Skeletal muscle cell (primary cell): ENCODE measurements at regions not wholly inside any gene's neighbourhood (a gene's known extent, or its start where the extent isn't known, plus 50 kb on each side); places are given as distances from the start of the nearest gene placed in this dataset.
"Not testable (repeated sequence)": the region's sequence is repeated elsewhere in the genome, so short reads cannot be mapped to it uniquely, and the experiment has no call there.

Source experiments
- DNase-seq: peaks from one replicate; pipeline ENCODE4 v3.0.0-alpha.2; 2010; ENCODE audit warnings: low read depth
- H3K4me3 ChIP-seq: 2 replicates; pipeline ENCODE4 v1.5.1; 2011; ENCODE audit warnings: low read depth, mild to moderate bottlenecking, control low read depth, low read length, moderate library complexity

GRCh38 chr2:220696280-220696669 is 875.8 kb downstream of the EPHA4 start:
- no peak for DNase-seq
- H3K4me3 ChIP-seq, result no peak overlapping the region

DNA sequence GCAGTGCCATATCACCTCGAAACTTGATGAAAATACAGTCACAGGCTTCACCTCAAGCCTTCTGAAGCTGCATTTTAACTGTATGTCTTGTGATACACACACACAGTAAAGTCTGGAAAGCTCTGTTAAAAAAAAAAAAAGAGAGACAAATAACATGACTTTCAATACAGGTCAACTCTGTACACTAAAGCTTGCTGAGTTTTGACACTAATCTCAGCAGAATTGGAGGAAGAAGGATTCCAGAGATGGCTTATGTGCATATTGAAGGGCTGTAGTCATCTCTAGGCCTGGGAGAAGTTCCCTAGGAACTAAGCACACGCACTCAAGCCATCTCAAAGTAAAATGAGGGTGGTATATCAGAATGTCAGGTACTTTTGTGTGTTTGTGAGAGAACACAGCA is 875.1 kb downstream of the EPHA4 start:
- DNase-seq, result no peak
- no peak overlapping the region for H3K4me3 ChIP-seq

- no peak for DNase-seq
- no peak overlapping the region for H3K4me3 ChIP-seq
Measured at GRCh38 chr2:220701115-220701514, 871.0 kb downstream of the EPHA4 start.

DNA sequence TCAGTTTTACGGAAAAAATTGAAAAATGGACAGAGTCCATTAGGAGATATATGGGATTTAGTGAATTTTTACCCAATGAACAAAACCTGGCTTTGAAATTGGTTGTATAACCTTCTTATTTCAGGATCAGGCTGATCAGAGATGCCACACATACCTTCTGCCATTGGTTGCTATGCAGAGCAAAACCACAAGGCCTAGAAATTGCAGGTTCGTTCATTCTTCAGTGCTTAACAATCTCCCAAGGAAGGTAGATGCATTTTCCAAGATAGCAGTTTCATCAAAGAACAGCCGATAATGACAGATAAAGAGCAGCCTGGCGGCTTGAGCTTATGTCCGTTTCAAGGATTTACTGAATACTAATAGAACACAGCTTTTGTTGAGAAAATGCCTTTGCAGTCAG is 868.8 kb downstream of the EPHA4 start:
- DNase-seq, result no peak
- H3K4me3 ChIP-seq, result no peak overlapping the region

- H3K4me3 ChIP-seq, result no peak overlapping the region
- DNase-seq, result no peak
Measured at GRCh38 chr2:220704081-220704480, 868.0 kb downstream of the EPHA4 start.

- no peak overlapping the region for H3K4me3 ChIP-seq
- DNase-seq, result no peak
Measured at GRCh38 chr2:220704810-220705209, 867.3 kb downstream of the EPHA4 start.

DNA sequence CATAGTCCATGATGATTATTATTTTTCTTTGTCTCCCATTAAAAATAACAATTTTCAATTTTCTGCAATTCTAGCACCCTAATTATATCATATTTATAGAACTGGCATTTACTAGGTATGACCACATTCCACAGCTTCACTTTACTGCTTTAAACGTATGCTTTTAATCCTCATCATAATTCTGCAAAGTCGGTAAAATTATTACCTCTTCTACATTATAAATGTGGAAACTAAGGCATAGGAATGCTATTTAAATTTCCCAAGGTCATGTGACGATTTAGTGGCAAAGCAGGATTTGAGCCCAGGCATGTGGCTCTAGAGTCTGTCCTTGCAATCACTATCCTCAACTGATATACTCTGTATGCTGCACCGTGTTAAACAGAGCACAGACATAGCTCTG is 866.4 kb downstream of the EPHA4 start:
- H3K4me3 ChIP-seq, result no peak overlapping the region
- DNase-seq, result no peak

DNA sequence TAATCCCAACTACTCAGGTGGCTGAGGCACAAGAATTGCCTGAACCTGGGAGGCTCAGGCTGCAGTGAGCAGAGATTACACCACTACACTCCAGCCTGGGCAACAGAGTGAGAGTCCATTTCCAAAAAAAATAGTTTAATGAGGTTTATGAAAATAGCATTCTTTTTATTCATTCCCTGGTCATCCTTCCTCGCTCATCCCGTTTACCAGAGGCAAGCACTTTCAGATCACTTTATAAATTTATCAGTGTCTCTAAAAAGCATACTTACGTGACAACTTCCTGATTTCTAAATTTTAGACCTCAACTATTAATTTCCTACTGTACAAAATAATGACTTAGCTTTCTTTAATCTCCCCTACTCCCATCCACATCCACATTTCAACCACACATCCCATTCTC is 864.8 kb downstream of the EPHA4 start:
- no peak overlapping the region for H3K4me3 ChIP-seq
- no peak for DNase-seq

GRCh38 chr2:220708366-220708765 is 863.7 kb downstream of the EPHA4 start:
- no peak overlapping the region for H3K4me3 ChIP-seq
- DNase-seq, result peak; percentile 2

- no peak overlapping the region for H3K4me3 ChIP-seq
- no peak for DNase-seq
Measured at GRCh38 chr2:220717283-220717682, 854.8 kb downstream of the EPHA4 start.

DNA sequence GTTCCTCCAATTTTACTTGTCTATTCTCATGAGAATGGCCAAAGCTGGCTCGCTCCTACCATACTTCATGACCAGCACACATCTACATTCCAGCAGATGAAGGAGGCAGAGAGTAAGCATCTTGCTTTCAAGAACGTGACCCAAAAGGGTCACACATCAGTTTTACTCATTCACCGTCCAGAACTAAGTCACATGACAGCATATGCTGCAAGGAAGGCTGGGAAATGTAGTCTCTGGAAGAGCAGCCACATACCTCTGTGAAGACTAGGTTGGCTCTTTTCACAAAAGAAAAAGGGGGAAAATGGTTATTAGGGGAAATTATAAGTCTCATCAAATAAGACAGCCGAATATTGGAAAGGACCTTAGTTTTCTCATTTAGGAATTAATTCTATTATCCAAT is 835.3 kb downstream of the EPHA4 start:
- H3K4me3 ChIP-seq, result no peak overlapping the region
- DNase-seq, result no peak

GRCh38 chr2:220743203-220743602 is 828.9 kb downstream of the EPHA4 start:
- no peak overlapping the region for H3K4me3 ChIP-seq
- no peak for DNase-seq

DNA sequence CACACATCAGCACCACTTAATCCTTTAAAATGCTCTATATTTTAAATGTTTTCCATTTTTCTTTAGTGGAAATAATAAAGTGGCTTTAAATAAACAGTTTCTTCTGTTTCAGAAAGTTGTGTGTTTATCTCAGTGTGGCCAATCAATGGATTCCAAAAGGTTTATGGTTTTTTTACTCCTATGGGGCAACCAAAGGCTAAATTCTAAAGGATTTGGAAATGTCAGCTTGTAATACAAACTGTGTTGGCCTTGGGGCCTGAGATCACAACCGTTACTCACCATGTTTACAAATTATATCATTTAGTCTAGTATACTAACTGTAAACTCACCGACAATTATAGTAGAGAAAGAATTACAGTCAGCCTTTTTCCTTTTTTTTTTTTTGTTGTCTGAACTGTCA is 827.2 kb downstream of the EPHA4 start:
- DNase-seq, result no peak
- no peak overlapping the region for H3K4me3 ChIP-seq

DNA sequence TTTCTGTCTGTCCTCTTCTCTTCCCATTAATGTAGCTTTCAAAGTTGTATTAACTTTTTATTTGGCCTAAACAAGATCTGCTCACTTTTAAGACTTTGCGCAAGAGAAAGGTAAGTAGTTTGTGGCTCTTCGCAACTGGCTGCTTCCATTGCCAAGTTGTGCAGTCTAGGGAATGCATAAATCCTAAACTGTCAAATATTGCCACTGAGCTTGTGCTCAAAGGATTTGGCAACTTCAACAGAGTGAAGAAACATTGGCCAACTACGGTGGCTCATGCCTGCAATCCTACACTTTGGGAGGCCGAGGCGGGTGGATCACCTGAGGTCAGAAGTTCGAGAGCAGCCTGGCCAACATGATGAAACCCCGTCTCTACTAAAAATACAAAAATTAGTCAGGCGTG is 826.4 kb downstream of the EPHA4 start:
- H3K4me3 ChIP-seq, result no peak overlapping the region
- DNase-seq, result no peak

GRCh38 chr2:220747736-220748135 is 824.4 kb downstream of the EPHA4 start:
- H3K4me3 ChIP-seq, result no peak overlapping the region
- DNase-seq, result no peak

GRCh38 chr2:220748875-220749479 is 823.1 kb downstream of the EPHA4 start:
- no peak for DNase-seq

DNA sequence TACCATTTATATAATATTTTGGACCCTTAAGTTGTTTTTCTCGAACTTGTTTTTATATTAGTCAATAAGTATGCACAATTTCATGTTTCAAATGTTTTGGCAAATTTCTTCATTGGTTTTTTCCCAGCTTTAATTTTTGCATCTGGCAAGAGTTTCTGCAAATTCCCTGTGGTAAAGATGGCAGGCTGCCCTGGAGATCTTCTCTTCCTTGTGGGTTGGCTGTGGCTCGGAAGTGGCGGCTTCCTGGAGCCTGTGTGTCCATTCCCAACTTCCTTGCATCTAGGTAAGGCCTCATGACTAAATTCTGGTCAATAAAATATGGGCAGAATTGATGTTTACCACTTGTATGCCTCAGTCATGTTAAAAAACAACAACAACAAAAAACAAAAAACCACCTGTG is 818.6 kb downstream of the EPHA4 start:
- H3K4me3 ChIP-seq, result no peak overlapping the region
- no peak for DNase-seq

More at GRCh38 chr2:220748875-220749479, 823.1 kb downstream of the EPHA4 start:
- H3K4me3 ChIP-seq, result no peak overlapping the region

DNA sequence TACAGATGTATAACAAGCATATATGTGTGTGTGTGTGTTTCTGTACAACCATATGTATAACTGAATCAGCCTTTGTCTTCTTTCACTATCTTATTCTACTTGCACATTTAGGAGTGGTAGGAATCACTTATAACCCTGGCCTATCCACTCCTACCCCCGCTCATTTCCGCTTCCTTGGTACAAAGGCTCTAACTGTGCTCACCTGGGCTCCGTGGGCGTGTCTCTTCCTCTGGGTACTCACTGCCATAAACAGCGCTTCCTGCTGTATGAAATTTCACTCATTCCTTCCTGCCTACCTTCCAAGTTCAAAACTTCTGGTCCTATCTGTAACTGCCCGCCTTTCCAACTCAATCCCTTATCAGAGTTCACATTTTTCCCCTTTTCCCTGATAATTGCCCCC is 815.5 kb downstream of the EPHA4 start:
- DNase-seq, result no peak
- no peak overlapping the region for H3K4me3 ChIP-seq

GRCh38 chr2:220758376-220758775 is 813.7 kb downstream of the EPHA4 start:
- not testable (repeated sequence) for H3K4me3 ChIP-seq, DNase-seq

DNA sequence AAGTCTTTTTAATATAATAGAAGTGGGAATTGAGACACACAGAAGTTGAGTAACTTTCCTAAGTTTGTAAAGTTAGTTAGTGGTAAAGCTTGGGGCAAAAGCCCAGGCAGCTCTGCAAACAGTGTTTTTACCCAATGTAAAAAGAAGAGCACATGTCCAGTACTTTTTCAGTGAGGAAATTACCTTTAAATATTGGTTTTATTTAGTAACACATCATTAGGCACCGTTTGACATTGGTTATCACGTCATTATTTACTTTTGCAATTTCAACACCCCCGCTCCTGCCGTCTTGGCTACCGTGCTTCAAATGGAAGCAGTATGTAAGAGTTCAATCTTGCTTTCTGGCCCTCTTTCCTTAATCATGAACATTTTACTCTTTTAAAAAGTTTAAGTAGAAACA is 807.9 kb downstream of the EPHA4 start:
- no peak overlapping the region for H3K4me3 ChIP-seq
- DNase-seq, result no peak

DNA sequence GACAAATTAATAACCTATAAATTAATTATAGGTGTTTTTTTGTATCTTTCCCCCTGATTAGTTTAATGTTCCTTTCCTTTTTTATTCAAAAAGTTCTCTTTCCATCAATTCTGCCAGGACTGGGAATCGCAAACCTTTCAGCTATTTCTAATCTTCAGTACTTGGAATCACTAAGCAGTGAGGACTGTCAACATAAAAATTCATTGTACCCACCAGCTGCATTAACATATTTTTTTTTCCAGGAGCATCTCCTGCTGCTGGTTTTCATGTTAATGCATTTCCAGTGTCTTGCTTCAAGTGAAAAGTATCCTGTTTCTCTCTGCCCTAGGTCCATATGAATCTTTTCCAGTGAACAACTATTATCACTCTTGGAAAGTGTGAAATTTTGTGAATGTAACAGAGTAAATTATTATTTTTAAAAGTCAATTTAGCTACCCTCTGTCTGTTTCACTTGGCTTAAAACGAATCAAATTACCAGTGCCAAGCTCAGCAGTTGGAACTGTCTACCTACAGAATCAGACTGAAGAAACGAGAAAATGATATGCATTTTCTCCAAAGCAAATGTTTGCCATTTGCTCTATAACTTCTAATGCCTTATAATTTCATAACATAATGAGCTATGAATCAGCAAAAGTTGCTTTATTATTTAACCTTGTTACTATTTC is 804.4 kb downstream of the EPHA4 start:
- H3K4me3 ChIP-seq, result no peak overlapping the region
- no peak for DNase-seq
